ENCODE measurements at regions not wholly inside any gene's neighbourhood (a gene's known extent, or its start where the extent isn't known, plus 50 kb on each side); places are given as distances from the start of the nearest gene placed in this dataset.

GRCh38 chr6:159099276-159099675 lies 54.5 kb upstream of the TAGAP start:
- DNase-seq: no peak

- DNase-seq: peak; percentile 74
These were observed 53.9 kb upstream of the TAGAP start for GRCh38 chr6:159098636-159099106.

GRCh38 chr6:159097256-159097655 lies 52.5 kb upstream of the TAGAP start:
- no peak for DNase-seq

GRCh38 chr6:159095616-159096015 lies 50.8 kb upstream of the TAGAP start:
- no peak for DNase-seq

GRCh38 chr6:159094444-159095252 lies 49.9 kb upstream of the TAGAP start:
- peak; percentile 56 for DNase-seq

Data from activated T-cell treated with anti-CD3 and anti-CD28 coated beads, Interleukin-2, amount 50 U/mL, for 1 hour (primary cell).